ENCODE measurements at regions not wholly inside any gene's neighbourhood (a gene's known extent, or its start where the extent isn't known, plus 50 kb on each side); places are given as distances from the start of the nearest gene placed in this dataset.

- DNase-seq (ENCODE audit: low read depth in 1 of 2, low spot score in 1 of 2) = no peak
- Histone ChIP-seq H3K27ac (replicated peaks) (no peak overlapping the region), H3K4me3 (replicated peaks; ENCODE audit: insufficient read depth, low read length) (no peak overlapping the region), H3K27me3 (ENCODE audit: insufficient read depth, poor library complexity, severe bottlenecking) (no peaks in the 10 kb centered on the region)
- TF ChIP-seq CTCF (IDR thresholded peaks at IDR 0.05; ENCODE audit: insufficient read depth, low read length) (no peak), SPI1 (IDR thresholded peaks at IDR 0.05; ENCODE audit: borderline replicate concordance, low read depth) (no peak), REST (IDR thresholded peaks at IDR 0.05; ENCODE audit: insufficient replicate concordance, low read depth) (no peak), GABPA (IDR thresholded peaks at IDR 0.05; ENCODE audit: low read depth) (no peak), POLR2AphosphoS5 (IDR thresholded peaks at IDR 0.05; ENCODE audit: low read depth) (no peak)
Observed at GRCh38 chr14:71371711-71372396, 464.6 kb downstream of the PCNX1 start.

GRCh38 chr14:71372411-71372838 lies 465.2 kb downstream of the PCNX1 start:
- DNase-seq (ENCODE audit: low read depth in 1 of 2, low spot score in 1 of 2) = no peak
- no peaks in the 10 kb centered on the region for H3K27me3 ChIP-seq (ENCODE audit: insufficient read depth, poor library complexity, severe bottlenecking)
- no peak overlapping the region for H3K27ac ChIP-seq (replicated peaks)
- H3K4me3 ChIP-seq (replicated peaks; ENCODE audit: insufficient read depth, low read length) = no peak overlapping the region
- TF ChIP-seq CTCF (IDR thresholded peaks at IDR 0.05; ENCODE audit: insufficient read depth, low read length) = no peak
- no peak for TF ChIP-seq REST (IDR thresholded peaks at IDR 0.05; ENCODE audit: insufficient replicate concordance, low read depth)
- TF ChIP-seq POLR2AphosphoS5 (IDR thresholded peaks at IDR 0.05; ENCODE audit: low read depth) = no peak

- Histone ChIP-seq H3K27me3 (ENCODE audit: insufficient read depth, poor library complexity, severe bottlenecking) (no peaks in the 10 kb centered on the region), H3K27ac (replicated peaks) (no peak overlapping the region), H3K4me3 (replicated peaks; ENCODE audit: insufficient read depth, low read length) (no peak overlapping the region)
- no peak for DNase-seq (ENCODE audit: low read depth in 1 of 2, low spot score in 1 of 2)
- TF ChIP-seq CTCF (IDR thresholded peaks at IDR 0.05; ENCODE audit: insufficient read depth, low read length) = no peak
- no peak for TF ChIP-seq SPI1 (IDR thresholded peaks at IDR 0.05; ENCODE audit: borderline replicate concordance, low read depth)
- TF ChIP-seq GABPA (IDR thresholded peaks at IDR 0.05; ENCODE audit: low read depth) = no peak
- TF ChIP-seq REST (IDR thresholded peaks at IDR 0.05; ENCODE audit: insufficient replicate concordance, low read depth) = no peak
Observed at GRCh38 chr14:71373773-71374172, 466.5 kb downstream of the PCNX1 start.
